Epithelial cell of esophagus (primary cell): ENCODE measurements at regions not wholly inside any gene's neighbourhood (a gene's known extent, or its start where the extent isn't known, plus 50 kb on each side); places are given as distances from the start of the nearest gene placed in this dataset.
A peak's percentile ranks its signal among the peaks of the same experiment; 100 is the strongest.

ENCODE experiments used
- DNase-seq: peaks from one replicate; pipeline ENCODE4 v3.0.0; 2010; ENCODE audit warnings: low read depth
- H3K4me3 ChIP-seq: 2 replicates; pipeline ENCODE4 v1.5.1; 2011; ENCODE audit warnings: mild to moderate bottlenecking, low read length, control low read depth
- TF ChIP-seq, protein P1 (sequence below): IDR thresholded peaks from 2 replicates; pipeline ENCODE4 v1.5.1; 2011; ENCODE audit warnings: low read depth, mild to moderate bottlenecking, low read length, control low read depth, inconsistent platforms; ENCODE audit not compliant: insufficient read depth; ENCODE audit errors: missing control alignments

DNA sequence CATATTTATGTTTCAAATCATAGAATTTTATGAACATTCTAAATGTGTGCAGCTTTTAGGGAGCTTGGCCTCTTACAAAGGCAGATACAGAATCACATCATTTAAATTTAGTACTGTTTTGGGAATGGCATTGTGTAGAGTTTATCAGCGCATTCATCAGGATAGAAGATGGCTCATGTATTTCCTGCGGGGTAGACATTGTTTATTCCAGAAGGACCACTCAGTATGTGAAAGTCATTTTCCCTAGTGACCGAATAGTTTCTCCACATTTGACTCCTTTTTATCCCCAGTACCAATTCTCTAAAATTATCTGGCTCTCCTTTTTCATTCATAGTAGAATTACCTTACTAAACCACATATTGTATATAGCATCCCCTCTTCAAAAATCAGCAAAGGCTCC, 981.9 kb upstream of the ADGRL4 start:
- no peak for DNase-seq
- H3K4me3 ChIP-seq, result no peak overlapping the region
- TF ChIP-seq, protein P1, sequence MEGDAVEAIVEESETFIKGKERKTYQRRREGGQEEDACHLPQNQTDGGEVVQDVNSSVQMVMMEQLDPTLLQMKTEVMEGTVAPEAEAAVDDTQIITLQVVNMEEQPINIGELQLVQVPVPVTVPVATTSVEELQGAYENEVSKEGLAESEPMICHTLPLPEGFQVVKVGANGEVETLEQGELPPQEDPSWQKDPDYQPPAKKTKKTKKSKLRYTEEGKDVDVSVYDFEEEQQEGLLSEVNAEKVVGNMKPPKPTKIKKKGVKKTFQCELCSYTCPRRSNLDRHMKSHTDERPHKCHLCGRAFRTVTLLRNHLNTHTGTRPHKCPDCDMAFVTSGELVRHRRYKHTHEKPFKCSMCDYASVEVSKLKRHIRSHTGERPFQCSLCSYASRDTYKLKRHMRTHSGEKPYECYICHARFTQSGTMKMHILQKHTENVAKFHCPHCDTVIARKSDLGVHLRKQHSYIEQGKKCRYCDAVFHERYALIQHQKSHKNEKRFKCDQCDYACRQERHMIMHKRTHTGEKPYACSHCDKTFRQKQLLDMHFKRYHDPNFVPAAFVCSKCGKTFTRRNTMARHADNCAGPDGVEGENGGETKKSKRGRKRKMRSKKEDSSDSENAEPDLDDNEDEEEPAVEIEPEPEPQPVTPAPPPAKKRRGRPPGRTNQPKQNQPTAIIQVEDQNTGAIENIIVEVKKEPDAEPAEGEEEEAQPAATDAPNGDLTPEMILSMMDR, result no peak

DNA sequence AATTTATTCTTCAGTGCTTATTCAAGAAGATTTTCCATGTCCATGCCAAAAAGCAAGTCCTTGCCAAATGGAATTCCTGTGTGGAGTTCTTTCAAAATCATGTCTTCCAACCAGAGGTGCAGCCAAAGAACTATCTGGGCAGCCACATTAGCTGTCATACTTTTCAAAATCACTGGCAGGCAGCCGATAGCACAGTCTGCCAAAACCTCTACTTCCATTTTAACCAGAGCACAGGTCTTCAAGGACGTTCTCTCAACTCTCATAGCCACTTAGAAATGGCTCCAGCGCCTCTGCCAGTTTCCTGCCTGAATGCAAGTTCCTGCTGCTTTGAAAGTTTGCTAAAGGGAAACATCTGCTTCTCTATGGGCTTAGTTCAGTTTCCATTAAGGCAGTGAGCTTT, 975.7 kb upstream of the ADGRL4 start:
- TF ChIP-seq, protein P1, result no peak
- H3K4me3 ChIP-seq, result no peak overlapping the region
- DNase-seq, result no peak

GRCh38 chr1:79981481-79981880, 975.0 kb upstream of the ADGRL4 start:
- no peak overlapping the region for H3K4me3 ChIP-seq

DNA sequence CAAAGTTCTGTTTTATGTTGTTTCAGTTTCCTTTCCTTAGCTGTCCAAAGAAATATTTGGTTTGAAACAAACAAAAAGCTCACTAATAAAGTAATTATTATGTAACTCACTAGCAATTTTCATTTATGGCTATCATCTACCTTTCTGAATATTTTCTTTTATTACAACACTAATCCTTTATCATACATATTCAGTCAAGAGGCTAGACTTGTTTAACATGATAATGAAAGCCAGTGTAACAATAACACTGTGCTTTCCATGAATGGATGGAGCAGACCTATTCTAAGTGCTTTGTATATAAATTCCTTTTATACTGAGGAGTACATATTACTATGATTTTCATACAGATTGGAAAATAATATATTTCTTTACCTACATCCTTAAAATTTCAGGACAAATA, 972.8 kb upstream of the ADGRL4 start:
- no peak overlapping the region for H3K4me3 ChIP-seq
- DNase-seq, result no peak
- TF ChIP-seq, protein P1, result no peak

More at GRCh38 chr1:79981481-79981880, 975.0 kb upstream of the ADGRL4 start:
- DNase-seq, result no peak
- TF ChIP-seq, protein P1, result no peak

DNA sequence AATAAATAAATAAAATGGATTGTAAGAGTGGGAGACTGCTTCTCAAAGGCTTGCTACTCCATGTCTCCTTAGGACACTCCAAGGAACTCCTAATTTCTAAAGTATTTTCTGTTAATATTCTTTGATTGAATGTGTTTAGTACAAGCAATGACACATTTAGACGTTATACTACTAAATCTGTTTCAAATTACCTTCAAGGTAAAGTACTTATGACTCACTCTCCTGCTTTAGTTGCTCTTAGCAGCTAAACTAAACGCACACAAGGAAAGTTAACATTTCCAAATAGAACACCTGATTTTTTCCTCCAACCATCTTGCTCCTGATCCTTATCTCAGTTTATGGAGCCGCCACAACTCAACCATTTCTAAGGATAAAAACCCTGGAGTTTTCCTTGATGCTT, 969.8 kb upstream of the ADGRL4 start:
- TF ChIP-seq, protein P1, result no peak
- H3K4me3 ChIP-seq, result no peak overlapping the region
- peak; percentile 9 for DNase-seq

DNA sequence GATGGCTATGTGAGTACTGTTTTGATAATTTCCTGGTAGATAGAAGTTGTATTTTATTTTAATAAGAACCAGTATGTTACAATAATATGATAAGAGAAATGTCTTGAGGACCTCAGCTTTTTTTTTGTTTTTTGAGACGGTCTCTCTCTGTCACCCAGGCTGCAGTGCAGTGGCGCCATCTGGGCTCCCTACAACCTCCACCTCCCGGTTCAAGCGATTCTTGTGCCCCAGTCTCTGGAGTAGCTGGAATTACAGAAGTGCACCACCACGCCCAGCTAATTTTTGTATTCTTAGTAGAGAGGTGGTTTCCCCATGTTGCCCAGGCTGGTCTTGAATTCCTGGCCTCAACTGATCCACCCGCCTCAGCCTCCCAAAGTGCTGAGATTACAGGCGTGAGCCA, 968.1 kb upstream of the ADGRL4 start:
- no peak for DNase-seq
- H3K4me3 ChIP-seq, result no peak overlapping the region
- TF ChIP-seq, protein P1, result no peak

GRCh38 chr1:79969886-79970285, 963.4 kb upstream of the ADGRL4 start:
- DNase-seq, result no peak
- no peak overlapping the region for H3K4me3 ChIP-seq
- TF ChIP-seq, protein P1, result no peak
